ENCODE measurements at regions not wholly inside any gene's neighbourhood (a gene's known extent, or its start where the extent isn't known, plus 50 kb on each side); places are given as distances from the start of the nearest gene placed in this dataset.

DNA sequence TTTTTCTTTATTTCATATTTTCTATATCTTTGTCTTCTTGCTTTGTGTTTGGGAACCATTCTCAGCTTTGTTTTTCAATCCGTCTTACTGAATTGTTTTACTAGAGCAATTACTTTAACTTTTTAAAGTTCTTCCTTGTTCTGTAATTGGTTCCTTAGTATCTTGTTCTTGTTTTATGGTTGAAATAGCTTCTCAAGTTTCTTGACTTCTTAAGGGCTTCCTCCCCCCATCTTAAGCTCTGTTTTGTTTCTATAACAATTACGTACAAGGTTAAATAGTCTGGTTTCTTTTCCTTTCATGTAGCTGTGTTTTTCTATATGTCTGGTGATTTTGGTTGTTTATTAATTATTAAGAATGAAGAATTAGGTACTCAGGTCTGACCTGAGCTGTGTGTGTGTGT is 158.0 kb downstream of the SDHAF3 start:
- TF ChIP-seq POLR2A (IDR thresholded peaks at IDR 0.05): no peak
- TF ChIP-seq, protein P1, sequence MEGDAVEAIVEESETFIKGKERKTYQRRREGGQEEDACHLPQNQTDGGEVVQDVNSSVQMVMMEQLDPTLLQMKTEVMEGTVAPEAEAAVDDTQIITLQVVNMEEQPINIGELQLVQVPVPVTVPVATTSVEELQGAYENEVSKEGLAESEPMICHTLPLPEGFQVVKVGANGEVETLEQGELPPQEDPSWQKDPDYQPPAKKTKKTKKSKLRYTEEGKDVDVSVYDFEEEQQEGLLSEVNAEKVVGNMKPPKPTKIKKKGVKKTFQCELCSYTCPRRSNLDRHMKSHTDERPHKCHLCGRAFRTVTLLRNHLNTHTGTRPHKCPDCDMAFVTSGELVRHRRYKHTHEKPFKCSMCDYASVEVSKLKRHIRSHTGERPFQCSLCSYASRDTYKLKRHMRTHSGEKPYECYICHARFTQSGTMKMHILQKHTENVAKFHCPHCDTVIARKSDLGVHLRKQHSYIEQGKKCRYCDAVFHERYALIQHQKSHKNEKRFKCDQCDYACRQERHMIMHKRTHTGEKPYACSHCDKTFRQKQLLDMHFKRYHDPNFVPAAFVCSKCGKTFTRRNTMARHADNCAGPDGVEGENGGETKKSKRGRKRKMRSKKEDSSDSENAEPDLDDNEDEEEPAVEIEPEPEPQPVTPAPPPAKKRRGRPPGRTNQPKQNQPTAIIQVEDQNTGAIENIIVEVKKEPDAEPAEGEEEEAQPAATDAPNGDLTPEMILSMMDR (IDR thresholded peaks at IDR 0.05): no peak
- 81 to 95% methylated on average over 2 of the region's 2 CpGs for WGBS, 2 donors
- intact Hi-C loops (cut with DNase I; ENCODE audit: low total_unique reads): no loop called here
- no peak overlapping the region for H3K4me3 ChIP-seq (ENCODE audit: low read depth, poor library complexity, severe bottlenecking)
- DNase-seq (ENCODE audit: low spot score in 2 of 2): no peak

DNA sequence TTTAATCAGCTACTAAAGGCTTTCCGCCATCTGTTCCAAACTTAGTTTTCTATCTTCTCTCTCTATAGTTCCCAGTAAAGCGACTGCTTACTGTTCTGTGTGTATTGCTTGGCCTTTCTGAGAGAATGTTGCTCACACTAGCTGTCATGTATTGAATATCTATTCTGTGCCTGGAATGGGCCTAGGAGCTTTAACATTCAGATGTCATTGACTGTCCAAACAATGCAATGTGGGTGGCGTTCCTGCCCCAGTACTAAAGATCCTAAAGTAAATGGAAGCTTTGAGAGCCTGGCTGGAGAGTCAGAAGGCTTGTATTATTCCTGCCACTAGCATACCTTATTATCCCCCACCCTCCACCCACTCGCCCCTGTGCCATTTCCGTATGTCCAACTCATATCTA is 163.5 kb downstream of the SDHAF3 start:
- no peak overlapping the region for H3K4me3 ChIP-seq (ENCODE audit: low read depth, poor library complexity, severe bottlenecking)
- DNase-seq (ENCODE audit: low spot score in 2 of 2): no peak
- intact Hi-C loops (cut with DNase I; ENCODE audit: low total_unique reads): no loop called here
- TF ChIP-seq POLR2A (IDR thresholded peaks at IDR 0.05): no peak
- TF ChIP-seq, protein P1 (IDR thresholded peaks at IDR 0.05): no peak
- WGBS, 2 donors: 80 to 84% methylated on average over 5 of the region's 5 CpGs

DNA sequence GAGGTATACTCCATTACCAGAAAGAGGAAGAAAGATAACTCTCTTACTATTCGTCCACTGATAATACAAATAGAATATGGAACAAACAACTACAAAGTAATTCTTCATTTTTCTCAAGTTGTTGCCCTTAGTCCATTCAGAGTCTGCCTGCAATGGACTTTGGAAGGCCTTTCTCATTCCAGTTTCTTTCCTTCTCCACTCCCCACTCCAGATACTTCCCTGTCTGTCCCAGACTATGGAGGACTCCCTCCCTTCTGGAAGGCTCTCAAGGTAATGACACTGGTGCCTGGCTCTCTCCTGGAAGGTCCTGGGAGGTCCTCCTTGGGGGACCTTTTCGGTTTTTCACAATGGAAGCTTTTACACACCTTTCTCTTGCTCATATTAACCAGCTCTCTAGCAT is 167.8 kb downstream of the SDHAF3 start:
- WGBS, 2 donors: 60 to 62% methylated on average over 2 of the region's 2 CpGs
- TF ChIP-seq, protein P1 (IDR thresholded peaks at IDR 0.05): no peak
- no peak for TF ChIP-seq POLR2A (IDR thresholded peaks at IDR 0.05)
- no peak overlapping the region for H3K4me3 ChIP-seq (ENCODE audit: low read depth, poor library complexity, severe bottlenecking)
- intact Hi-C loops (cut with DNase I; ENCODE audit: low total_unique reads): no loop called here
- DNase-seq (ENCODE audit: low spot score in 2 of 2): no peak

DNA sequence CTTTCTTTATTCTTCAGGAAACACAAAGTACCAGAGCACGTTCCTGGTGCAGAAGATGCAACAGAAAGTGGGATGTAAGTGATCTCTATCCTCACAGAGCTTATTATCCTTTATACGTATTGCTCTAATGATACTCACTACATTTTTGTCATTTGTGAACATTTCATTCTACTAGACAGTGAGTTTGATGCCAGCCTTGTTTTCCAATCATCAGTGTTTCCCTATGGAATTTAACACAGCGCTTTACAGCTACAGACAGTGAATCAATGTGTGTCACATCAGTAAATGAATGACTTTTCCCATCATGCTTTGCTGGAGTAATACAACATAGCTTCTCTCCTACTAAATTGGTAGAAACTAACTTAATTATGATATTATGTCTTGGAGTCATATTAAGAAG is 175.5 kb downstream of the SDHAF3 start:
- intact Hi-C loops (cut with DNase I; ENCODE audit: low total_unique reads): no loop called here
- TF ChIP-seq POLR2A (IDR thresholded peaks at IDR 0.05): no peak
- H3K4me3 ChIP-seq (ENCODE audit: low read depth, poor library complexity, severe bottlenecking): no peak overlapping the region
- 76 to 80% methylated on average over 3 of the region's 3 CpGs for WGBS, 2 donors
- no peak for DNase-seq (ENCODE audit: low spot score in 2 of 2)

DNA sequence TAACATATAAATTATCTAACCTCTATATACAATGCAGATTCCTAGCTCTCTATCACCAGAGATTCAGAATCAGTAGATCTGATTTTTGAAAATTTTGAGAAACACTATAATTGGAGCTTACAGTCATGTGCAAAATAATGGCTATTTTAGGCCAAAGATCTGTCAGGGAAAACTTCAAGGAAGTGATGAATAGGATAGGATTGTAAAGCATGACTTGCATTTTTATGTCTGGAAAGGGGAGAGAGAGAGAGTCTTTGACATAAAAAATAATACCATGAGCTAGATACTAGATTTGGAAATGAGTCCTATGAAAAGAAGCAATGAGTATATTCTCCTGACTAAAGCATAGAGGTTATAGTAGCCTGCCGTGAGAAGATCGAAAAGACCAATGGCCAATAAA is 181.1 kb downstream of the SDHAF3 start:
- no peak for DNase-seq (ENCODE audit: low spot score in 2 of 2)
- intact Hi-C loops (cut with DNase I; ENCODE audit: low total_unique reads): loop anchor here (5.0 kb wide), 1 partner anchor 226 kb away; no protein-coding TSS in a partner anchor
- TF ChIP-seq, protein P1 (IDR thresholded peaks at IDR 0.05): no peak
- no peak for TF ChIP-seq POLR2A (IDR thresholded peaks at IDR 0.05)
- H3K4me3 ChIP-seq (ENCODE audit: low read depth, poor library complexity, severe bottlenecking): no peak overlapping the region
- WGBS, 2 donors: 89 to 90% methylated on average over 2 of the region's 2 CpGs

DNA sequence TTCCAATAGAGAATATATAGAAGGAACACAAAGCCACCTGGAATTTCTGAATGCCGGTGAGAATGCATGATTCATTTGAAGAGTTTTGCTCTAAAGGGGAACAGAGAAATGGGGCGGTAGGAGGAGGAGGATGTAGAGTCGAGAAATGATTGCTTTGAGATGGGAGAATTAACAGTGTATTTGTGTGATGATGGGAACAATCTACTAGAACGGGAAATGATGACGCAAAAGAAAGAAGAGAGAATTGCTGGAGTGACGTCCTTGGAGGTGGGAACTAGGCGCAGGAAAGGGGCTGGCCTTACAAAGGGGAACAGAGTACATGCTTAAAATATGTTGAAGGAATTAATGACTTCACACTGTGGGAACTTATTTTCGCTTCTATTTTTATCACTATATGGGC is 188.1 kb downstream of the SDHAF3 start:
- WGBS, 2 donors: 77% methylated on average over 8 of the region's 8 CpGs
- no peak for DNase-seq (ENCODE audit: low spot score in 2 of 2)
- TF ChIP-seq, protein P1 (IDR thresholded peaks at IDR 0.05): no peak
- no peak for TF ChIP-seq POLR2A (IDR thresholded peaks at IDR 0.05)
- no peak overlapping the region for H3K4me3 ChIP-seq (ENCODE audit: low read depth, poor library complexity, severe bottlenecking)
- intact Hi-C loops (cut with DNase I; ENCODE audit: low total_unique reads): no loop called here
